ENCODE measurements at regions not wholly inside any gene's neighbourhood (a gene's known extent, or its start where the extent isn't known, plus 50 kb on each side); places are given as distances from the start of the nearest gene placed in this dataset.

DNA sequence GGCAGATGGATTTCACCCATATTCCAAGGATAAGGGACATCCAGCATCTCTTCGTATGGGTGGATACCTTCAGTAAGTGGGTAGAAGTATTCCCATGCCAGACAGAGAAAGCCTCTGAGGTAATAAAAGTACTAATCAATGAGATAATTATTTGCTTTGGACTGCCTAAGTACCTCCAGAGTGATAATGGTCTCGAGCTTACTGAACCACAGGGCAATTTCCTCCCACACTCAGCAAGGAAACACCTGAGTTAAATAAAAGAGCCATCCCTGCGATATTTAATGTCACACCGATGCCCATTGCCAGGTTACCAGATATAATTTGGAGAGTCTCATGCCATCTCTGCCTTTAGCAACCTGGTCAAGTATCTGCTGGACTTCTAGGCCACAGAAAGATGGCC, 70.6 kb upstream of the MPEG1 start:
- TF ChIP-seq, protein P1, sequence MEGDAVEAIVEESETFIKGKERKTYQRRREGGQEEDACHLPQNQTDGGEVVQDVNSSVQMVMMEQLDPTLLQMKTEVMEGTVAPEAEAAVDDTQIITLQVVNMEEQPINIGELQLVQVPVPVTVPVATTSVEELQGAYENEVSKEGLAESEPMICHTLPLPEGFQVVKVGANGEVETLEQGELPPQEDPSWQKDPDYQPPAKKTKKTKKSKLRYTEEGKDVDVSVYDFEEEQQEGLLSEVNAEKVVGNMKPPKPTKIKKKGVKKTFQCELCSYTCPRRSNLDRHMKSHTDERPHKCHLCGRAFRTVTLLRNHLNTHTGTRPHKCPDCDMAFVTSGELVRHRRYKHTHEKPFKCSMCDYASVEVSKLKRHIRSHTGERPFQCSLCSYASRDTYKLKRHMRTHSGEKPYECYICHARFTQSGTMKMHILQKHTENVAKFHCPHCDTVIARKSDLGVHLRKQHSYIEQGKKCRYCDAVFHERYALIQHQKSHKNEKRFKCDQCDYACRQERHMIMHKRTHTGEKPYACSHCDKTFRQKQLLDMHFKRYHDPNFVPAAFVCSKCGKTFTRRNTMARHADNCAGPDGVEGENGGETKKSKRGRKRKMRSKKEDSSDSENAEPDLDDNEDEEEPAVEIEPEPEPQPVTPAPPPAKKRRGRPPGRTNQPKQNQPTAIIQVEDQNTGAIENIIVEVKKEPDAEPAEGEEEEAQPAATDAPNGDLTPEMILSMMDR (IDR thresholded peaks at IDR 0.05), result no peak
- no peak for TF ChIP-seq POLR2A (IDR thresholded peaks at IDR 0.05)

Data from body of pancreas (tissue), 4 donors.